T-helper 22 cell (primary cell): ENCODE measurements at regions not wholly inside any gene's neighbourhood (a gene's known extent, or its start where the extent isn't known, plus 50 kb on each side); places are given as distances from the start of the nearest gene placed in this dataset.

Source experiments
- DNase-seq: peaks from one replicate; pipeline ENCODE4 v3.0.0-alpha.2; 2020; ENCODE audit warnings: low read depth

GRCh38 chr20:50393990-50394561 is 116.1 kb upstream of the PTPN1 start:
- no peak for DNase-seq

- no peak for DNase-seq
Measured at GRCh38 chr20:50394569-50394968, 115.6 kb upstream of the PTPN1 start.

GRCh38 chr20:50395251-50395729 is 114.9 kb upstream of the PTPN1 start:
- no peak for DNase-seq

GRCh38 chr20:50395914-50396488 is 114.2 kb upstream of the PTPN1 start:
- no peak for DNase-seq

GRCh38 chr20:50396623-50397022 is 113.6 kb upstream of the PTPN1 start:
- no peak for DNase-seq

GRCh38 chr20:50397058-50397457 is 113.1 kb upstream of the PTPN1 start:
- DNase-seq = no peak

GRCh38 chr20:50398064-50398463 is 112.1 kb upstream of the PTPN1 start:
- DNase-seq = no peak

- DNase-seq = no peak
Measured at GRCh38 chr20:50398471-50398820, 111.7 kb upstream of the PTPN1 start.

GRCh38 chr20:50398821-50399554 is 111.2 kb upstream of the PTPN1 start:
- no peak for DNase-seq

- no peak for DNase-seq
Measured at GRCh38 chr20:50399555-50399916, 110.6 kb upstream of the PTPN1 start.

GRCh38 chr20:50399917-50400704 is 110.1 kb upstream of the PTPN1 start:
- DNase-seq = no peak

- DNase-seq = no peak
Measured at GRCh38 chr20:50400705-50401586, 109.2 kb upstream of the PTPN1 start.

- DNase-seq = no peak
Measured at GRCh38 chr20:50401587-50402418, 108.4 kb upstream of the PTPN1 start.

- no peak for DNase-seq
Measured at GRCh38 chr20:50403565-50404418, 106.4 kb upstream of the PTPN1 start.

GRCh38 chr20:50404419-50405234 is 105.6 kb upstream of the PTPN1 start:
- DNase-seq = no peak

GRCh38 chr20:50405235-50405914 is 104.8 kb upstream of the PTPN1 start:
- no peak for DNase-seq

- DNase-seq = no peak
Measured at GRCh38 chr20:50405915-50406609, 104.1 kb upstream of the PTPN1 start.

- DNase-seq = no peak
Measured at GRCh38 chr20:50406610-50407136, 103.5 kb upstream of the PTPN1 start.
